NCI-H226 (cell line): ENCODE measurements at regions not wholly inside any gene's neighbourhood (a gene's known extent, or its start where the extent isn't known, plus 50 kb on each side); places are given as distances from the start of the nearest gene placed in this dataset.

Experiments
- DNase-seq: peaks from one replicate; pipeline ENCODE4 v3.0.0-alpha.2; 2015

DNA sequence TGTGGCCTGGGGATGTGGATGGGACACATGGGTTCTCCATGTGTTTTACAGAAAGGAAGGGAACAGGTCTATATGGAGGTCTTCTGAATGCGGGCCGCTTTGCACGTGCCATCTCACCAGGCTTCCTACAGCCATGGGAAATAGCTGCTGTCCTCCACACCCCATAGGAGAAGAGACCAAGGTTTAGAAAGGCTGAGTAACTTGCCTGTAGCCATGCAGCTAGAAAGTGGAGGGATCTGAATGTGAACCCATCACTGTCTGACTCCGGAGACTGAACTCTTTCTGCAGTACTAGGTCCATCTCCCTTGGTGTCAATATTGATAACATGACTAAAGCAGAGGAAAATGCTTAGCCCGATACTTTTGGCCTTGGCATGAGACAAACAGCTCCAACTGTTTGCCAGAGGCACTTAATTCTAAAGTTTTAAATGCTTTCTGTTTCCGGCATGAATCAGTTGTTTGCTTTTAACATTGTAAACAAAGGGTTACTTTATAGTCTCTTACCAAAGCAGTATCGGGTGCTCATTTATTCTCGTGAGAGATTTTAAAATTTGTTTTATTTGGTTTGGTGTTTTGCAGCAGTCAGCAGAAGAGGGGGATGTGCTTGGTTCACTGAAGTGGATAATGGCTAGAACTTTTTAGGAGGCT is 64.8 kb upstream of the LOXL4 start:
- DNase-seq: no peak

GRCh38 chr10:98331885-98332284 is 63.9 kb upstream of the LOXL4 start:
- DNase-seq: peak; percentile 3

DNA sequence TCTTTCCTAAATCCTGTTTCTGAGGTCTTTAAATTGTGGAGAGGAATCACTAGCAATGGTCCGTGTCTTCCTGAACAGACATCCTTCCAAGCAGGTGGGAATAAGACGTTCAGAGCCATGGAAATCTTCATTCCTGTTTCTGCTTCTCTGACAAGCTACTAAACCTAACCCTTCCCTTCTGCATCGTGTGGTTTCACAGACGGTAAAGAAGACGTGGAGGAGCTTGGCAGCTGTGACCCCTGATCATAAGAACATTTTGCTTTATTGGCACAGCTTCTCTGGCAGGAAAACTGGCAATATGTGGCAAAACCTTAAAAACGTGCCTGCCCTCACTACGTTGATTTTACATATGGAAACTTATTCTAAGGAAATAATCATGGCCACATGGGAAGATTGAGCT is 63.0 kb upstream of the LOXL4 start:
- DNase-seq: no peak

GRCh38 chr10:98328640-98329039 is 60.6 kb upstream of the LOXL4 start:
- no peak for DNase-seq

GRCh38 chr10:98328163-98328562 is 60.2 kb upstream of the LOXL4 start:
- DNase-seq: no peak

- no peak for DNase-seq
Measured at GRCh38 chr10:98326621-98327027, 58.6 kb upstream of the LOXL4 start.

DNA sequence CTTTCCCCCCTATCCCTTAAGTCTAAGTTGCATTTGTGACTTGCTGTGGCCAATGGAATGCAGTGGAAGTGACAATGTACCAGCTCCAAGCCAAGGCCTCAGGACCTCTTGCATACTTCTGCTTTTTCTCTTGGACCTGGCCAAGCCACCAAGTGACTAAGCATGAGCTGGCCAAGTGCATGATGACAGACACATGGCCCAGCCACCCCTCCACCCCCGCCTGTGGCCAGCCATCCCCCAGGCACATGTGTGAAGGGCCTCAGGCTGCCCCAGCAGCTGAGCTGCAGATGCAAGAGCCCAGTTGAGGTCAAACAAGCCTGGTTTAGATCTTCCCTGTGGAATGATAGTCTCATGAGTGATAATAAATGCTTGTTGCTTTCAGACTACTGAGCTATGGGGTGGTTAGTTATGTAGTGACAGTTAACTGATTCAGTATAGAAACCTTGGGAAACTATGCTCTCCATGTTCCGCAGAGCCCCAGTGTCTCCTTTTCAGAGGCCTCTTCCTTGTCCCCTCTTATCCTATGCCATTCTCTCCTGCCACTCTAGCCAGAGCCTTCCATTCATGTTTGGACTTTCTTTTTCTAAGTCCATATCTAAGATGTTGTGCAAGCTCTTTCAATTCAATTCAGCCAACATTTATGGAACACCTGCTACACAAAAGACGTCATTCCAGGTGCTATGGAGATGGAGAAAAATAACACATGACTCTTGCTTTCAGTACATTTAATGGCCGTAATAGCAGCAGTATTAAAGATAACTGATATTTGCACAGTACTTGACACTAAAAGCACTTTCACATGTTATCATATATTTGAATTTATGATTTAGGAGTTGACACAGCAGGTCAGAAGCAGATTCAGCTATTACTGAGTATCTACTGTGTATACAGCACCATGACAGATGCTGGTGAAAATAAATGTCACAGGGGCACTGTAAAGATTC is 55.5 kb upstream of the LOXL4 start:
- DNase-seq: no peak

GRCh38 chr10:98321186-98321780 is 53.3 kb upstream of the LOXL4 start:
- DNase-seq: no peak

GRCh38 chr10:98320486-98321185 is 52.6 kb upstream of the LOXL4 start:
- DNase-seq: no peak

DNA sequence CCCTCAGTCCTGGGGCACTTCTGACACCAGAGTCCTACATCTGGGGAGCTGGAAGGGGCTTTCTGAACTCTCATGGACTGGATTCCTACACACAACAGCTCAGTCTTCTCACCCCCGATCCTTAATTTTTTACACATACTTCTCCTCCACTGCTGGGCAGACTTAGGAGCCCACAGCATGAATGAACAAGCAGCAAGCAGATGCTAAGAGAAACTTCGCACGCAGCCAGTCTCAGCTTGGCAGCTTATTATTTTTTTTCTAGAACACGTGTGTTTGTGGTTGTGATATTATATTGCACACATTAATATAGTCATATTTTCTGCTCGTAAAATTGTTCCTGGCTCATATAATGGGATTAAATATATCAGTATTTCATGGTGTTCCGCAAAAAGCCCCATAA is 50.9 kb upstream of the LOXL4 start:
- DNase-seq: no peak
